Osteocyte (in vitro differentiated cells): ENCODE measurements at regions not wholly inside any gene's neighbourhood (a gene's known extent, or its start where the extent isn't known, plus 50 kb on each side); places are given as distances from the start of the nearest gene placed in this dataset.
"Not testable (repeated sequence)": the region's sequence is repeated elsewhere in the genome, so short reads cannot be mapped to it uniquely, and the experiment has no call there.

Source experiments
- DNase-seq: peaks from one replicate; pipeline ENCODE4 v3.0.0; 2021; ENCODE audit warnings: mixed read lengths; ENCODE audit not compliant: unreplicated experiment; ENCODE audit errors: extremely low spot score
- H3K27ac Mint-ChIP-seq: one replicate; pipeline ENCODE4 v1.8.0; 2021; ENCODE audit warnings: mild to moderate bottlenecking, mixed read lengths; ENCODE audit not compliant: unreplicated experiment
- H3K27me3 Mint-ChIP-seq: one replicate; pipeline ENCODE4 v1.8.0; 2021; ENCODE audit warnings: mixed read lengths; ENCODE audit not compliant: unreplicated experiment
- H3K36me3 Mint-ChIP-seq: one replicate; pipeline ENCODE4 v1.8.0; 2021; ENCODE audit warnings: mixed read lengths; ENCODE audit not compliant: unreplicated experiment
- H3K4me1 Mint-ChIP-seq: one replicate; pipeline ENCODE4 v1.8.0; 2021; ENCODE audit warnings: mixed read lengths; ENCODE audit not compliant: unreplicated experiment
- H3K4me3 Mint-ChIP-seq: one replicate; pipeline ENCODE4 v1.8.0; 2021; ENCODE audit warnings: mild to moderate bottlenecking, moderate library complexity, mixed read lengths; ENCODE audit not compliant: unreplicated experiment
- H3K9me3 Mint-ChIP-seq: one replicate; pipeline ENCODE4 v1.8.0; 2021; ENCODE audit warnings: mixed read lengths; ENCODE audit not compliant: unreplicated experiment
- CTCF ChIP-seq: fragments of 200-600 bp; sonication (generic); IDR thresholded peaks from 2 replicates; pipeline ENCODE4 v1.5.0; 2021; ENCODE audit warnings: antibody characterized with exemption, mild to moderate bottlenecking, moderate library complexity

- H3K4me1 Mint-ChIP-seq = peaks cover 12% of the 10 kb centered on the region
- H3K9me3 Mint-ChIP-seq, H3K27me3 Mint-ChIP-seq, DNase-seq, H3K36me3 Mint-ChIP-seq: not testable (repeated sequence)
- H3K4me3 Mint-ChIP-seq = peak overlapping the region; percentile 84
- H3K27ac Mint-ChIP-seq = peak overlapping the region; percentile 96
Measured at GRCh38 chr4:3956165-3956867, 190.1 kb downstream of the ADRA2C start.

GRCh38 chr4:3961091-3961672 is 195.0 kb downstream of the ADRA2C start:
- not testable (repeated sequence) for H3K9me3 Mint-ChIP-seq, H3K36me3 Mint-ChIP-seq, H3K4me3 Mint-ChIP-seq, H3K4me1 Mint-ChIP-seq, H3K27me3 Mint-ChIP-seq, H3K27ac Mint-ChIP-seq, DNase-seq

GRCh38 chr4:3964572-3965278 is 198.5 kb downstream of the ADRA2C start:
- H3K27me3 Mint-ChIP-seq, H3K27ac Mint-ChIP-seq, H3K36me3 Mint-ChIP-seq, H3K4me3 Mint-ChIP-seq, DNase-seq, H3K4me1 Mint-ChIP-seq, H3K9me3 Mint-ChIP-seq: not testable (repeated sequence)

GRCh38 chr4:3967204-3967603 is 201.0 kb downstream of the ADRA2C start:
- not testable (repeated sequence) for DNase-seq, H3K4me1 Mint-ChIP-seq, H3K4me3 Mint-ChIP-seq, H3K9me3 Mint-ChIP-seq, H3K27ac Mint-ChIP-seq, H3K36me3 Mint-ChIP-seq
- peaks cover 11% of the 10 kb centered on the region for H3K27me3 Mint-ChIP-seq

- not testable (repeated sequence) for H3K36me3 Mint-ChIP-seq, H3K4me1 Mint-ChIP-seq, DNase-seq, H3K27ac Mint-ChIP-seq, H3K9me3 Mint-ChIP-seq, H3K4me3 Mint-ChIP-seq
- H3K27me3 Mint-ChIP-seq = peaks cover 37% of the 10 kb centered on the region
Measured at GRCh38 chr4:3972626-3973025, 206.4 kb downstream of the ADRA2C start.

GRCh38 chr4:3973581-3974200 is 207.5 kb downstream of the ADRA2C start:
- not testable (repeated sequence) for H3K27ac Mint-ChIP-seq, H3K4me3 Mint-ChIP-seq
- H3K27me3 Mint-ChIP-seq = peaks cover 44% of the 10 kb centered on the region

GRCh38 chr4:3983518-3984125 is 217.4 kb downstream of the ADRA2C start:
- H3K9me3 Mint-ChIP-seq, H3K36me3 Mint-ChIP-seq, H3K4me3 Mint-ChIP-seq, DNase-seq: not testable (repeated sequence)
- Mint-ChIP-seq H3K4me1 (peaks cover 12% of the 10 kb centered on the region), H3K27ac (peak overlapping the region; percentile 69), H3K27me3 (peaks cover 30% of the 10 kb centered on the region)

More at GRCh38 chr4:3973581-3974200, 207.5 kb downstream of the ADRA2C start:
- H3K9me3 Mint-ChIP-seq, H3K36me3 Mint-ChIP-seq, H3K4me1 Mint-ChIP-seq, DNase-seq: not testable (repeated sequence)

- H3K27ac Mint-ChIP-seq = not testable (repeated sequence)
Measured at GRCh38 chr4:3984796-3985195, 218.6 kb downstream of the ADRA2C start.

GRCh38 chr4:3986412-3986811 is 220.2 kb downstream of the ADRA2C start:
- H3K27me3 Mint-ChIP-seq = peaks cover 22% of the 10 kb centered on the region

More at GRCh38 chr4:3984796-3985195, 218.6 kb downstream of the ADRA2C start:
- H3K4me3 Mint-ChIP-seq, H3K36me3 Mint-ChIP-seq, H3K9me3 Mint-ChIP-seq, DNase-seq: not testable (repeated sequence)
- TF ChIP-seq CTCF = peak; percentile 43
- peaks cover 12% of the 10 kb centered on the region for H3K4me1 Mint-ChIP-seq
- peaks cover 22% of the 10 kb centered on the region for H3K27me3 Mint-ChIP-seq

GRCh38 chr4:3997386-3997785 is 229.3 kb downstream of the OTOP1 start:
- not testable (repeated sequence) for H3K27ac Mint-ChIP-seq, H3K4me3 Mint-ChIP-seq, H3K4me1 Mint-ChIP-seq, H3K9me3 Mint-ChIP-seq, DNase-seq, H3K36me3 Mint-ChIP-seq
- peaks cover 14% of the 10 kb centered on the region for H3K27me3 Mint-ChIP-seq

More at GRCh38 chr4:3986412-3986811, 220.2 kb downstream of the ADRA2C start:
- not testable (repeated sequence) for H3K27ac Mint-ChIP-seq, H3K4me3 Mint-ChIP-seq, H3K36me3 Mint-ChIP-seq, H3K9me3 Mint-ChIP-seq, DNase-seq
- peaks cover 12% of the 10 kb centered on the region for H3K4me1 Mint-ChIP-seq
